Dendritic cell treated with granulocyte-macrophage colony-stimulating factor and Interleukin-4, amounts not matched to agents 40 ng/mL and 50 ng/mL, for 4 days (primary cell): ENCODE measurements at regions not wholly inside any gene's neighbourhood (a gene's known extent, or its start where the extent isn't known, plus 50 kb on each side); places are given as distances from the start of the nearest gene placed in this dataset.
"Not testable (repeated sequence)": the region's sequence is repeated elsewhere in the genome, so short reads cannot be mapped to it uniquely, and the experiment has no call there.

Experiments used
- H3K27ac Mint-ChIP-seq: one replicate; pipeline ENCODE4 v1.8.0; 2022; ENCODE audit warnings: mild to moderate bottlenecking, mixed read lengths
- H3K27me3 Mint-ChIP-seq: one replicate; pipeline ENCODE4 v1.8.0; 2022; ENCODE audit warnings: mild to moderate bottlenecking, mixed read lengths
- H3K36me3 Mint-ChIP-seq: one replicate; pipeline ENCODE4 v1.8.0; 2022; ENCODE audit warnings: low read depth, mixed read lengths
- H3K4me1 Mint-ChIP-seq: one replicate; pipeline ENCODE4 v1.8.0; 2022; ENCODE audit warnings: low read depth, mixed read lengths
- H3K4me3 Mint-ChIP-seq: one replicate; pipeline ENCODE4 v1.8.0; 2022; ENCODE audit warnings: mild to moderate bottlenecking, moderate library complexity, mixed read lengths
- H3K9me3 Mint-ChIP-seq: one replicate; pipeline ENCODE4 v1.8.0; 2022; ENCODE audit warnings: mixed read lengths
- intact Hi-C: fragments of 100-400 bp; cut with micrococcal nuclease; formaldehyde crosslinking; loops from one replicate; pipeline ENCODE4 v1.15.0; 2022

GRCh38 chr4:17436047-17436749 is 75.7 kb downstream of the QDPR start:
- H3K9me3 Mint-ChIP-seq = peaks cover 31% of the 10 kb centered on the region
- intact Hi-C loops, H3K4me3 Mint-ChIP-seq, H3K27ac Mint-ChIP-seq, H3K4me1 Mint-ChIP-seq, H3K36me3 Mint-ChIP-seq, H3K27me3 Mint-ChIP-seq: not testable (repeated sequence)

GRCh38 chr4:17433827-17434226 is 78.1 kb downstream of the QDPR start:
- H3K36me3 Mint-ChIP-seq = no peaks in the 10 kb centered on the region
- peaks cover 31% of the 10 kb centered on the region for H3K9me3 Mint-ChIP-seq
- H3K27ac Mint-ChIP-seq = no peak overlapping the region
- no peak overlapping the region for H3K4me3 Mint-ChIP-seq
- intact Hi-C loops = no loop called here
- no peaks in the 10 kb centered on the region for H3K27me3 Mint-ChIP-seq
- no peaks in the 10 kb centered on the region for H3K4me1 Mint-ChIP-seq

- intact Hi-C loops = no loop called here
- Mint-ChIP-seq H3K4me3 (no peak overlapping the region), H3K4me1 (no peaks in the 10 kb centered on the region), H3K36me3 (no peaks in the 10 kb centered on the region), H3K27me3 (no peaks in the 10 kb centered on the region), H3K27ac (no peak overlapping the region), H3K9me3 (peaks cover 17% of the 10 kb centered on the region)
Observed at GRCh38 chr4:17427991-17428390, 83.9 kb downstream of the QDPR start.

- H3K36me3 Mint-ChIP-seq = no peaks in the 10 kb centered on the region
- no peak overlapping the region for H3K27ac Mint-ChIP-seq
- H3K9me3 Mint-ChIP-seq = peaks cover 23% of the 10 kb centered on the region
- intact Hi-C loops = no loop called here
- H3K4me1 Mint-ChIP-seq = no peaks in the 10 kb centered on the region
- H3K27me3 Mint-ChIP-seq = no peaks in the 10 kb centered on the region
- H3K4me3 Mint-ChIP-seq = no peak overlapping the region
Observed at GRCh38 chr4:17426222-17426621, 85.7 kb downstream of the QDPR start.

GRCh38 chr4:17418010-17418409 is 93.9 kb downstream of the QDPR start:
- H3K27me3 Mint-ChIP-seq = no peaks in the 10 kb centered on the region
- intact Hi-C loops = no loop called here
- H3K9me3 Mint-ChIP-seq = peaks cover 32% of the 10 kb centered on the region
- no peak overlapping the region for H3K27ac Mint-ChIP-seq
- no peaks in the 10 kb centered on the region for H3K36me3 Mint-ChIP-seq
- no peak overlapping the region for H3K4me3 Mint-ChIP-seq
- no peaks in the 10 kb centered on the region for H3K4me1 Mint-ChIP-seq

GRCh38 chr4:17414392-17414791 is 97.5 kb downstream of the QDPR start:
- no peaks in the 10 kb centered on the region for H3K36me3 Mint-ChIP-seq
- H3K9me3 Mint-ChIP-seq = peaks cover 26% of the 10 kb centered on the region
- no peak overlapping the region for H3K4me3 Mint-ChIP-seq

GRCh38 chr4:17400686-17401085 is 111.2 kb downstream of the QDPR start:
- intact Hi-C loops = no loop called here
- no peak overlapping the region for H3K27ac Mint-ChIP-seq

More at GRCh38 chr4:17414392-17414791, 97.5 kb downstream of the QDPR start:
- intact Hi-C loops = no loop called here
- no peaks in the 10 kb centered on the region for H3K4me1 Mint-ChIP-seq
- no peaks in the 10 kb centered on the region for H3K27me3 Mint-ChIP-seq
- no peak overlapping the region for H3K27ac Mint-ChIP-seq

GRCh38 chr4:17398805-17399204 is 113.1 kb downstream of the QDPR start:
- no peaks in the 10 kb centered on the region for H3K27me3 Mint-ChIP-seq
- intact Hi-C loops = no loop called here
- no peak overlapping the region for H3K27ac Mint-ChIP-seq
- no peaks in the 10 kb centered on the region for H3K9me3 Mint-ChIP-seq
- no peaks in the 10 kb centered on the region for H3K4me1 Mint-ChIP-seq
- H3K36me3 Mint-ChIP-seq = no peaks in the 10 kb centered on the region
- no peak overlapping the region for H3K4me3 Mint-ChIP-seq

More at GRCh38 chr4:17400686-17401085, 111.2 kb downstream of the QDPR start:
- no peaks in the 10 kb centered on the region for H3K9me3 Mint-ChIP-seq
- no peaks in the 10 kb centered on the region for H3K27me3 Mint-ChIP-seq
- no peaks in the 10 kb centered on the region for H3K36me3 Mint-ChIP-seq
- H3K4me1 Mint-ChIP-seq = no peaks in the 10 kb centered on the region
- H3K4me3 Mint-ChIP-seq = no peak overlapping the region

- H3K4me3 Mint-ChIP-seq = no peak overlapping the region
- no peaks in the 10 kb centered on the region for H3K4me1 Mint-ChIP-seq
- intact Hi-C loops = no loop called here
- H3K36me3 Mint-ChIP-seq = no peaks in the 10 kb centered on the region
- no peak overlapping the region for H3K27ac Mint-ChIP-seq
- no peaks in the 10 kb centered on the region for H3K9me3 Mint-ChIP-seq
- no peaks in the 10 kb centered on the region for H3K27me3 Mint-ChIP-seq
Observed at GRCh38 chr4:17398035-17398434, 113.9 kb downstream of the QDPR start.

- no peak overlapping the region for H3K27ac Mint-ChIP-seq
- H3K4me3 Mint-ChIP-seq = no peak overlapping the region
- no peaks in the 10 kb centered on the region for H3K36me3 Mint-ChIP-seq
- intact Hi-C loops = no loop called here
- H3K27me3 Mint-ChIP-seq = no peaks in the 10 kb centered on the region
- H3K9me3 Mint-ChIP-seq = peaks cover 4% of the 10 kb centered on the region
- no peaks in the 10 kb centered on the region for H3K4me1 Mint-ChIP-seq
Observed at GRCh38 chr4:17397611-17398010, 114.3 kb downstream of the QDPR start.

- Mint-ChIP-seq H3K4me1 (no peaks in the 10 kb centered on the region), H3K4me3 (no peak overlapping the region), H3K27ac (no peak overlapping the region), H3K27me3 (no peaks in the 10 kb centered on the region), H3K36me3 (no peaks in the 10 kb centered on the region), H3K9me3 (peaks cover 25% of the 10 kb centered on the region)
- intact Hi-C loops = no loop called here
Observed at GRCh38 chr4:17385403-17385802, 126.5 kb downstream of the QDPR start.

- Mint-ChIP-seq H3K4me1 (no peaks in the 10 kb centered on the region), H3K36me3 (no peaks in the 10 kb centered on the region), H3K9me3 (peaks cover 9% of the 10 kb centered on the region), H3K27ac (no peak overlapping the region), H3K4me3 (no peak overlapping the region), H3K27me3 (no peaks in the 10 kb centered on the region)
- intact Hi-C loops = no loop called here
Observed at GRCh38 chr4:17380347-17380746, 131.5 kb downstream of the QDPR start.

- Mint-ChIP-seq H3K27ac (no peak overlapping the region), H3K36me3 (no peaks in the 10 kb centered on the region), H3K9me3 (no peaks in the 10 kb centered on the region), H3K27me3 (no peaks in the 10 kb centered on the region), H3K4me1 (no peaks in the 10 kb centered on the region), H3K4me3 (no peak overlapping the region)
- intact Hi-C loops = no loop called here
Observed at GRCh38 chr4:17376205-17376604, 135.7 kb downstream of the QDPR start.

- intact Hi-C loops = no loop called here
- Mint-ChIP-seq H3K27me3 (no peaks in the 10 kb centered on the region), H3K4me3 (no peak overlapping the region), H3K9me3 (no peaks in the 10 kb centered on the region), H3K4me1 (no peaks in the 10 kb centered on the region), H3K36me3 (no peaks in the 10 kb centered on the region), H3K27ac (no peak overlapping the region)
Observed at GRCh38 chr4:17373666-17374065, 138.2 kb downstream of the QDPR start.

- H3K4me1 Mint-ChIP-seq = no peaks in the 10 kb centered on the region
- no peaks in the 10 kb centered on the region for H3K9me3 Mint-ChIP-seq
- intact Hi-C loops = no loop called here
- no peaks in the 10 kb centered on the region for H3K27me3 Mint-ChIP-seq
- H3K36me3 Mint-ChIP-seq = no peaks in the 10 kb centered on the region
- H3K4me3 Mint-ChIP-seq = no peak overlapping the region
- H3K27ac Mint-ChIP-seq = no peak overlapping the region
Observed at GRCh38 chr4:17370818-17371217, 141.1 kb downstream of the QDPR start.
